H1 (cell line): ENCODE measurements at regions not wholly inside any gene's neighbourhood (a gene's known extent, or its start where the extent isn't known, plus 50 kb on each side); places are given as distances from the start of the nearest gene placed in this dataset.
"Not testable (repeated sequence)": the region's sequence is repeated elsewhere in the genome, so short reads cannot be mapped to it uniquely, and the experiment has no call there.

Experiments
- CTCF ChIA-PET: fragments of 300-600 bp; sonication (Branson Sonifier 250); formaldehyde crosslinking; loops from one replicate; lab custom pipeline; 2021; ENCODE audit not compliant: partially characterized antibody; lab: Charles Lee
- POLR2A ChIA-PET: fragments of 300-600 bp; sonication (Branson Sonifier 250); formaldehyde crosslinking; loops from one replicate; lab custom pipeline; 2021; ENCODE audit warnings: inconsistent platforms; ENCODE audit not compliant: partially characterized antibody; lab: Charles Lee
- DNase-seq, 2 experiments: peaks; one replicate each; pipeline versions ENCODE4 v3.0.0 to v3.0.0-alpha.2; 2010 to 2022; ENCODE audit warnings: low spot score in 2 of 2, low read depth in 1 of 2, mixed read lengths in 1 of 2
- FAIRE-seq: peaks from 2 replicates; lab custom pipeline; 2011; peaks lifted over from hg19 to GRCh38; lab: Jason Lieb, UNC
- H2AFZ ChIP-seq: 2 replicates; pipeline ENCODE4 v1.8.1; 2012; ENCODE audit warnings: low read length, inconsistent platforms
- H2AK5ac ChIP-seq: 2 replicates; pipeline ENCODE4 v1.6.1; 2013; ENCODE audit warnings: low read depth, low read length
- H2BK120ac ChIP-seq: replicated peaks from 2 replicates; pipeline ENCODE3; 2013; ENCODE audit warnings: low read depth, low read length, inconsistent platforms
- H2BK12ac ChIP-seq: 2 replicates; pipeline ENCODE4 v1.6.1; 2013; ENCODE audit warnings: low read depth, low read length
- H2BK15ac ChIP-seq: 2 replicates; pipeline ENCODE4 v1.6.1; 2013; ENCODE audit warnings: low read length
- H2BK20ac ChIP-seq: 2 replicates; pipeline ENCODE4 v1.6.1; 2013; ENCODE audit warnings: low read length
- H2BK5ac ChIP-seq: 2 replicates; pipeline ENCODE4 v1.6.1; 2013; ENCODE audit warnings: low read depth, low read length
- H3K14ac ChIP-seq: 2 replicates; pipeline ENCODE4 v1.6.1; 2013; ENCODE audit warnings: inconsistent platforms; ENCODE audit not compliant: insufficient read length
- H3K18ac ChIP-seq: 2 replicates; pipeline ENCODE4 v1.6.1; 2013; ENCODE audit warnings: low read length; ENCODE audit errors: extremely low read depth
- H3K23ac ChIP-seq: 2 replicates; pipeline ENCODE4 v1.6.1; 2013; ENCODE audit warnings: inconsistent platforms; ENCODE audit not compliant: insufficient read length
- H3K23me2 ChIP-seq: 2 replicates; pipeline ENCODE4 v1.6.1; 2013; ENCODE audit warnings: low read depth, low read length
- H3K27ac ChIP-seq: 2 replicates; pipeline ENCODE4 v1.6.1; 2011; ENCODE audit warnings: low read depth, low read length, inconsistent platforms
- H3K27me3 ChIP-seq, 4 experiments: replicated peaks in 1 of 4; 1 replicate in 1 of 4; 2 replicates in 3 of 4; pipeline versions ENCODE4 v1.6.1 to v1.8.1; 2011 to 2013; ENCODE audit warnings: low read length in 3 of 4, mild to moderate bottlenecking in 3 of 4, inconsistent platforms in 2 of 4, mixed read lengths in 2 of 4, moderate library complexity in 1 of 4; ENCODE audit not compliant: control insufficient read depth in 3 of 4, insufficient read depth in 3 of 4; ENCODE audit errors: extremely low read depth in 1 of 4
- H3K36me3 ChIP-seq, 4 experiments: 2 replicates each; pipeline versions ENCODE4 v1.6.1 to v1.8.1; 2011 to 2013; ENCODE audit warnings: mild to moderate bottlenecking in 4 of 4, low read length in 3 of 4, moderate library complexity in 2 of 4, control low read depth in 1 of 4, inconsistent platforms in 1 of 4; ENCODE audit not compliant: insufficient read depth in 4 of 4, control insufficient read depth in 2 of 4
- H3K4ac ChIP-seq: replicated peaks from 2 replicates; pipeline ENCODE3; 2013; ENCODE audit warnings: low read length, low read depth, mixed read lengths, inconsistent platforms; ENCODE audit not compliant: insufficient read length
- H3K4me1 ChIP-seq, 4 experiments: replicated peaks in 1 of 4; 1 replicate in 1 of 4; 2 replicates in 3 of 4; pipeline versions ENCODE4 v1.6.1 to v1.8.1; 2011 to 2013; ENCODE audit warnings: low read length in 3 of 4, inconsistent platforms in 2 of 4, mixed read lengths in 1 of 4; ENCODE audit not compliant: insufficient read depth in 4 of 4, control insufficient read depth in 3 of 4
- H3K4me2 ChIP-seq, 2 experiments: 2 replicates each; pipeline versions ENCODE4 v1.6.1 to v1.8.1; 2011 to 2013; ENCODE audit warnings: low read depth in 2 of 2, low read length in 2 of 2, control low read depth in 1 of 2, inconsistent platforms in 1 of 2, mild to moderate bottlenecking in 1 of 2; ENCODE audit not compliant: insufficient read depth in 1 of 2
- H3K4me3 ChIP-seq, 4 experiments: fragments of 200-600, 300-600 bp in 1 of 4; sonication (generic), shearing (Covaris generic), sonication (Bioruptor Twin) in 1 of 4; 2 replicates each; pipeline versions ENCODE4 v1.5.1 to v1.8.1; 2011 to 2016; ENCODE audit warnings: low read length in 4 of 4, low read depth in 3 of 4, control low read depth in 2 of 4, inconsistent platforms in 2 of 4, mild to moderate bottlenecking in 2 of 4, mixed read lengths in 1 of 4, moderate library complexity in 1 of 4; ENCODE audit not compliant: insufficient read depth in 2 of 4; ENCODE audit errors: extremely low read depth in 1 of 4
- H3K56ac ChIP-seq: replicated peaks from 2 replicates; pipeline ENCODE3; 2013; ENCODE audit warnings: low read depth, mild to moderate bottlenecking, mixed read lengths, low read length, inconsistent platforms; ENCODE audit not compliant: insufficient read length
- H3K79me1 ChIP-seq: 2 replicates; pipeline ENCODE4 v1.6.1; 2013; ENCODE audit warnings: low read depth, low read length, control low read depth
- H3K79me2 ChIP-seq, 2 experiments: 2 replicates each; pipeline versions ENCODE4 v1.6.1 to v1.8.1; 2012 to 2013; ENCODE audit warnings: low read length in 2 of 2, mild to moderate bottlenecking in 2 of 2, inconsistent platforms in 1 of 2; ENCODE audit not compliant: insufficient read depth in 2 of 2, control insufficient read depth in 1 of 2
- H3K9ac ChIP-seq, 4 experiments: replicated peaks in 1 of 4; 1 replicate in 1 of 4; 2 replicates in 3 of 4; pipeline versions ENCODE4 v1.6.1 to v1.8.1; 2011 to 2013; ENCODE audit warnings: low read depth in 3 of 4, low read length in 3 of 4, control low read depth in 2 of 4, mild to moderate bottlenecking in 2 of 4, moderate library complexity in 2 of 4, inconsistent platforms in 1 of 4; ENCODE audit errors: extremely low read depth in 1 of 4
- H3K9me3 ChIP-seq, 2 experiments: 2 replicates each; pipeline versions ENCODE4 v1.6.1 to v1.8.1; 2012 to 2013; ENCODE audit warnings: mild to moderate bottlenecking in 2 of 2, moderate library complexity in 2 of 2, control low read depth in 1 of 2, inconsistent platforms in 1 of 2, low read depth in 1 of 2, low read length in 1 of 2, mixed read lengths in 1 of 2; ENCODE audit not compliant: insufficient read depth in 2 of 2
- H4K20me1 ChIP-seq, 2 experiments: replicated peaks in 1 of 2; 2 replicates each; pipeline versions ENCODE3 to v1.8.1; 2011 to 2013; ENCODE audit warnings: inconsistent platforms in 2 of 2, low read length in 2 of 2, mild to moderate bottlenecking in 1 of 2; ENCODE audit not compliant: insufficient read depth in 2 of 2, control insufficient read depth in 1 of 2
- H4K5ac ChIP-seq: 2 replicates; pipeline ENCODE4 v1.6.1; 2013; ENCODE audit warnings: low read length, low read depth, mixed read lengths, inconsistent platforms; ENCODE audit not compliant: insufficient read length
- H4K8ac ChIP-seq: 2 replicates; pipeline ENCODE4 v1.8.0; 2013; ENCODE audit warnings: mild to moderate bottlenecking, moderate library complexity, low read length, inconsistent platforms; ENCODE audit not compliant: insufficient read depth; ENCODE audit errors: extremely low read depth
- H4K91ac ChIP-seq: replicated peaks from 2 replicates; pipeline ENCODE3; 2013; ENCODE audit warnings: low read length, mixed read lengths, inconsistent platforms; ENCODE audit not compliant: insufficient read length
- WGBS, 2 experiments: shearing (Covaris generic) in 1 of 2; methylation state at CpG; one replicate each; pipeline versions ENCODE4 v1.1.6 to v1.1.7; 2013 to 2015; ENCODE audit warnings: low lambda C conversion rate in 2 of 2, mixed read lengths in 2 of 2, inconsistent platforms in 1 of 2, low coverage in 1 of 2, missing lambda C conversion rate in 1 of 2; ENCODE audit not compliant: insufficient replicate concordance in 2 of 2, insufficient coverage in 1 of 2, insufficient read length in 1 of 2; ENCODE audit errors: extremely low coverage in 1 of 2, missing lambda C conversion rate in 1 of 2; 5-methylcytosine and 5-hydroxymethylcytosine counted together

DNA sequence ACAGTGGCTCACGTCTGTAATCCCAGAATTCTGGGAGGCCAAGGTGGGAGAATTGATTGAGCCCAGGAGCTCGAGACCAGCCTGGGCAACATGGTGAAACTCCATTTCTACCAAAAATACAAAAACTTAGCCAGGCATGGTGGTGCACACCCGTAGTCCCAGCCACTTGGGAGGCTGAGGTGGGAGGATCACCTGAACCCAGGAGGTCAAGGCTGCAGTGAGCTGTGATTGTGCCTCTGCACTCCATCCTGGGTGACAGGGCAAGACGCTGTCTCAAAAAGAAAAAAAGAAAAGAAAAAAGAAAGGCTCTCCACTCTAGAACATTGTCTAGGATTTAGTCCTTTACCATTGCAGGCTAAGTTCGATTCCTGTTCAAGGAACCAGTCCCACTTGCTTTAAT is 94.4 kb downstream of the MOGAT1 start:
- FAIRE-seq, H3K14ac ChIP-seq, H3K4me2 ChIP-seq, H3K79me1 ChIP-seq, H3K56ac ChIP-seq, POLR2A ChIA-PET, H3K36me3 ChIP-seq, H2BK15ac ChIP-seq, H4K91ac ChIP-seq, H2BK12ac ChIP-seq, H2BK120ac ChIP-seq, H4K8ac ChIP-seq, H4K5ac ChIP-seq, H3K4me1 ChIP-seq, H3K23ac ChIP-seq, H3K27me3 ChIP-seq, H3K23me2 ChIP-seq, H4K20me1 ChIP-seq, DNase-seq, H3K79me2 ChIP-seq, H3K9ac ChIP-seq, H2BK5ac ChIP-seq, H2BK20ac ChIP-seq, H3K4me3 ChIP-seq, H3K18ac ChIP-seq, H3K9me3 ChIP-seq, H3K4ac ChIP-seq, H3K27ac ChIP-seq, H2AK5ac ChIP-seq, H2AFZ ChIP-seq: not testable (repeated sequence)
- CTCF ChIA-PET, result interaction anchor here (1.0 to 1.5 kb wide), 2 partner anchors 32 to 69 kb away, joined by 3 to 6 read pairs; no protein-coding TSS in a partner anchor
- 95% methylated on average over 5 of the region's 5 CpGs; no CpG with 5 or more reads in 1 of the 2 experiments for WGBS, 2 experiments

GRCh38 chr2:222768019-222768418 is 92.8 kb upstream of the ACSL3 start:
- DNase-seq, H3K9ac ChIP-seq, H3K36me3 ChIP-seq, H4K8ac ChIP-seq, H4K91ac ChIP-seq, H3K4me1 ChIP-seq, H2BK5ac ChIP-seq, H4K5ac ChIP-seq, H4K20me1 ChIP-seq, H2BK12ac ChIP-seq, H3K23me2 ChIP-seq, H2AK5ac ChIP-seq, H3K27me3 ChIP-seq, H3K79me1 ChIP-seq, H3K9me3 ChIP-seq, H2AFZ ChIP-seq, H3K4me3 ChIP-seq, POLR2A ChIA-PET, H3K79me2 ChIP-seq, H3K23ac ChIP-seq, H2BK20ac ChIP-seq, H2BK120ac ChIP-seq, H3K4me2 ChIP-seq, FAIRE-seq, H3K56ac ChIP-seq, H3K27ac ChIP-seq, H3K18ac ChIP-seq, H3K4ac ChIP-seq, H2BK15ac ChIP-seq: not testable (repeated sequence)
- peak overlapping the region; percentile 48 for H3K14ac ChIP-seq
- WGBS, 2 experiments, result 94% methylated on average over 6 of the region's 6 CpGs; no CpG with 5 or more reads in 1 of the 2 experiments
- CTCF ChIA-PET, result interaction anchor here (0.6 to 1.1 kb wide), 3 partner anchors 24 to 76 kb away, joined by 3 read pairs; no protein-coding TSS in a partner anchor
